H1 (cell line): ENCODE measurements at regions not wholly inside any gene's neighbourhood (a gene's known extent, or its start where the extent isn't known, plus 50 kb on each side); places are given as distances from the start of the nearest gene placed in this dataset.

ENCODE experiments used
- CTCF ChIA-PET: fragments of 300-600 bp; sonication (Branson Sonifier 250); formaldehyde crosslinking; loops from one replicate; lab custom pipeline; 2021; ENCODE audit not compliant: partially characterized antibody; lab: Charles Lee
- POLR2A ChIA-PET: fragments of 300-600 bp; sonication (Branson Sonifier 250); formaldehyde crosslinking; loops from one replicate; lab custom pipeline; 2021; ENCODE audit warnings: inconsistent platforms; ENCODE audit not compliant: partially characterized antibody; lab: Charles Lee
- DNase-seq, 2 experiments: peaks; one replicate each; pipeline versions ENCODE4 v3.0.0 to v3.0.0-alpha.2; 2010 to 2022; ENCODE audit warnings: low spot score in 2 of 2, low read depth in 1 of 2, mixed read lengths in 1 of 2
- FAIRE-seq: peaks from 2 replicates; lab custom pipeline; 2011; peaks lifted over from hg19 to GRCh38; lab: Jason Lieb, UNC
- H2AFZ ChIP-seq: 2 replicates; pipeline ENCODE4 v1.8.1; 2012; ENCODE audit warnings: low read length, inconsistent platforms
- H2AK5ac ChIP-seq: 2 replicates; pipeline ENCODE4 v1.6.1; 2013; ENCODE audit warnings: low read depth, low read length
- H2BK120ac ChIP-seq: replicated peaks from 2 replicates; pipeline ENCODE3; 2013; ENCODE audit warnings: low read depth, low read length, inconsistent platforms
- H2BK12ac ChIP-seq: 2 replicates; pipeline ENCODE4 v1.6.1; 2013; ENCODE audit warnings: low read depth, low read length
- H2BK15ac ChIP-seq: 2 replicates; pipeline ENCODE4 v1.6.1; 2013; ENCODE audit warnings: low read length
- H2BK20ac ChIP-seq: 2 replicates; pipeline ENCODE4 v1.6.1; 2013; ENCODE audit warnings: low read length
- H2BK5ac ChIP-seq: 2 replicates; pipeline ENCODE4 v1.6.1; 2013; ENCODE audit warnings: low read depth, low read length
- H3K14ac ChIP-seq: 2 replicates; pipeline ENCODE4 v1.6.1; 2013; ENCODE audit warnings: inconsistent platforms; ENCODE audit not compliant: insufficient read length
- H3K18ac ChIP-seq: 2 replicates; pipeline ENCODE4 v1.6.1; 2013; ENCODE audit warnings: low read length; ENCODE audit errors: extremely low read depth
- H3K23ac ChIP-seq: 2 replicates; pipeline ENCODE4 v1.6.1; 2013; ENCODE audit warnings: inconsistent platforms; ENCODE audit not compliant: insufficient read length
- H3K23me2 ChIP-seq: 2 replicates; pipeline ENCODE4 v1.6.1; 2013; ENCODE audit warnings: low read depth, low read length
- H3K27ac ChIP-seq: 2 replicates; pipeline ENCODE4 v1.6.1; 2011; ENCODE audit warnings: low read depth, low read length, inconsistent platforms
- H3K27me3 ChIP-seq, 4 experiments: replicated peaks in 1 of 4; 1 replicate in 1 of 4; 2 replicates in 3 of 4; pipeline versions ENCODE4 v1.6.1 to v1.8.1; 2011 to 2013; ENCODE audit warnings: low read length in 3 of 4, mild to moderate bottlenecking in 3 of 4, inconsistent platforms in 2 of 4, mixed read lengths in 2 of 4, moderate library complexity in 1 of 4; ENCODE audit not compliant: control insufficient read depth in 3 of 4, insufficient read depth in 3 of 4; ENCODE audit errors: extremely low read depth in 1 of 4
- H3K36me3 ChIP-seq, 4 experiments: 2 replicates each; pipeline versions ENCODE4 v1.6.1 to v1.8.1; 2011 to 2013; ENCODE audit warnings: mild to moderate bottlenecking in 4 of 4, low read length in 3 of 4, moderate library complexity in 2 of 4, control low read depth in 1 of 4, inconsistent platforms in 1 of 4; ENCODE audit not compliant: insufficient read depth in 4 of 4, control insufficient read depth in 2 of 4
- H3K4ac ChIP-seq: replicated peaks from 2 replicates; pipeline ENCODE3; 2013; ENCODE audit warnings: low read length, low read depth, mixed read lengths, inconsistent platforms; ENCODE audit not compliant: insufficient read length
- H3K4me1 ChIP-seq, 4 experiments: replicated peaks in 1 of 4; 1 replicate in 1 of 4; 2 replicates in 3 of 4; pipeline versions ENCODE4 v1.6.1 to v1.8.1; 2011 to 2013; ENCODE audit warnings: low read length in 3 of 4, inconsistent platforms in 2 of 4, mixed read lengths in 1 of 4; ENCODE audit not compliant: insufficient read depth in 4 of 4, control insufficient read depth in 3 of 4
- H3K4me2 ChIP-seq, 2 experiments: 2 replicates each; pipeline versions ENCODE4 v1.6.1 to v1.8.1; 2011 to 2013; ENCODE audit warnings: low read depth in 2 of 2, low read length in 2 of 2, control low read depth in 1 of 2, inconsistent platforms in 1 of 2, mild to moderate bottlenecking in 1 of 2; ENCODE audit not compliant: insufficient read depth in 1 of 2
- H3K4me3 ChIP-seq, 4 experiments: fragments of 200-600, 300-600 bp in 1 of 4; sonication (generic), shearing (Covaris generic), sonication (Bioruptor Twin) in 1 of 4; 2 replicates each; pipeline versions ENCODE4 v1.5.1 to v1.8.1; 2011 to 2016; ENCODE audit warnings: low read length in 4 of 4, low read depth in 3 of 4, control low read depth in 2 of 4, inconsistent platforms in 2 of 4, mild to moderate bottlenecking in 2 of 4, mixed read lengths in 1 of 4, moderate library complexity in 1 of 4; ENCODE audit not compliant: insufficient read depth in 2 of 4; ENCODE audit errors: extremely low read depth in 1 of 4
- H3K56ac ChIP-seq: replicated peaks from 2 replicates; pipeline ENCODE3; 2013; ENCODE audit warnings: low read depth, mild to moderate bottlenecking, mixed read lengths, low read length, inconsistent platforms; ENCODE audit not compliant: insufficient read length
- H3K79me1 ChIP-seq: 2 replicates; pipeline ENCODE4 v1.6.1; 2013; ENCODE audit warnings: low read depth, low read length, control low read depth
- H3K79me2 ChIP-seq, 2 experiments: 2 replicates each; pipeline versions ENCODE4 v1.6.1 to v1.8.1; 2012 to 2013; ENCODE audit warnings: low read length in 2 of 2, mild to moderate bottlenecking in 2 of 2, inconsistent platforms in 1 of 2; ENCODE audit not compliant: insufficient read depth in 2 of 2, control insufficient read depth in 1 of 2
- H3K9ac ChIP-seq, 4 experiments: replicated peaks in 1 of 4; 1 replicate in 1 of 4; 2 replicates in 3 of 4; pipeline versions ENCODE4 v1.6.1 to v1.8.1; 2011 to 2013; ENCODE audit warnings: low read depth in 3 of 4, low read length in 3 of 4, control low read depth in 2 of 4, mild to moderate bottlenecking in 2 of 4, moderate library complexity in 2 of 4, inconsistent platforms in 1 of 4; ENCODE audit errors: extremely low read depth in 1 of 4
- H3K9me3 ChIP-seq, 2 experiments: 2 replicates each; pipeline versions ENCODE4 v1.6.1 to v1.8.1; 2012 to 2013; ENCODE audit warnings: mild to moderate bottlenecking in 2 of 2, moderate library complexity in 2 of 2, control low read depth in 1 of 2, inconsistent platforms in 1 of 2, low read depth in 1 of 2, low read length in 1 of 2, mixed read lengths in 1 of 2; ENCODE audit not compliant: insufficient read depth in 2 of 2
- H4K20me1 ChIP-seq, 2 experiments: replicated peaks in 1 of 2; 2 replicates each; pipeline versions ENCODE3 to v1.8.1; 2011 to 2013; ENCODE audit warnings: inconsistent platforms in 2 of 2, low read length in 2 of 2, mild to moderate bottlenecking in 1 of 2; ENCODE audit not compliant: insufficient read depth in 2 of 2, control insufficient read depth in 1 of 2
- H4K5ac ChIP-seq: 2 replicates; pipeline ENCODE4 v1.6.1; 2013; ENCODE audit warnings: low read length, low read depth, mixed read lengths, inconsistent platforms; ENCODE audit not compliant: insufficient read length
- H4K8ac ChIP-seq: 2 replicates; pipeline ENCODE4 v1.8.0; 2013; ENCODE audit warnings: mild to moderate bottlenecking, moderate library complexity, low read length, inconsistent platforms; ENCODE audit not compliant: insufficient read depth; ENCODE audit errors: extremely low read depth
- H4K91ac ChIP-seq: replicated peaks from 2 replicates; pipeline ENCODE3; 2013; ENCODE audit warnings: low read length, mixed read lengths, inconsistent platforms; ENCODE audit not compliant: insufficient read length
- BACH1 ChIP-seq: IDR thresholded peaks from 2 replicates; pipeline ENCODE4 v1.6.1; 2012; ENCODE audit warnings: low read length, improper control_type of control experiment
- BCL11A ChIP-seq, 2 experiments: IDR thresholded peaks; one replicate each; pipeline ENCODE4 v1.6.1; 2011; ENCODE audit warnings: low read depth in 2 of 2, low read length in 2 of 2, mild to moderate bottlenecking in 2 of 2
- FOSL1 ChIP-seq: IDR thresholded peaks from 2 replicates; pipeline ENCODE4 v1.6.1; 2011; ENCODE audit warnings: mild to moderate bottlenecking, low read depth, low read length, moderate library complexity; ENCODE audit not compliant: insufficient read depth
- GTF2F1 ChIP-seq: IDR thresholded peaks from 2 replicates; pipeline ENCODE4 v1.6.1; 2012; ENCODE audit warnings: low read depth, low read length, improper control_type of control experiment, borderline replicate concordance
- JUN ChIP-seq: IDR thresholded peaks from 2 replicates; pipeline ENCODE4 v1.6.1; 2011; ENCODE audit warnings: low read depth, mild to moderate bottlenecking, improper control_type of control experiment, low read length
- NANOG ChIP-seq: IDR thresholded peaks from 2 replicates; pipeline ENCODE4 v1.6.1; 2011; ENCODE audit warnings: low read length, low read depth, mild to moderate bottlenecking, inconsistent platforms; ENCODE audit not compliant: insufficient read depth, poor library complexity, severe bottlenecking
- POLR2AphosphoS5 ChIP-seq: IDR thresholded peaks from 2 replicates; pipeline ENCODE4 v1.6.1; 2011; ENCODE audit warnings: low read depth, low read length
- RBBP5 ChIP-seq: IDR thresholded peaks from 2 replicates; pipeline ENCODE4 v1.7.1; 2012; ENCODE audit warnings: low read depth, mild to moderate bottlenecking, inconsistent platforms, low read length, moderate library complexity, borderline replicate concordance
- RFX5 ChIP-seq: IDR thresholded peaks from 2 replicates; pipeline ENCODE4 v1.6.1; 2011; ENCODE audit warnings: low read depth, low read length, improper control_type of control experiment, borderline replicate concordance
- TEAD4 ChIP-seq: IDR thresholded peaks from 2 replicates; pipeline ENCODE4 v1.6.1; 2012; ENCODE audit warnings: low read depth, low read length, inconsistent platforms, mixed read lengths
- WGBS, 2 experiments: shearing (Covaris generic) in 1 of 2; methylation state at CpG; one replicate each; pipeline versions ENCODE4 v1.1.6 to v1.1.7; 2013 to 2015; ENCODE audit warnings: low lambda C conversion rate in 2 of 2, mixed read lengths in 2 of 2, inconsistent platforms in 1 of 2, low coverage in 1 of 2, missing lambda C conversion rate in 1 of 2; ENCODE audit not compliant: insufficient replicate concordance in 2 of 2, insufficient coverage in 1 of 2, insufficient read length in 1 of 2; ENCODE audit errors: extremely low coverage in 1 of 2, missing lambda C conversion rate in 1 of 2; 5-methylcytosine and 5-hydroxymethylcytosine counted together

DNA sequence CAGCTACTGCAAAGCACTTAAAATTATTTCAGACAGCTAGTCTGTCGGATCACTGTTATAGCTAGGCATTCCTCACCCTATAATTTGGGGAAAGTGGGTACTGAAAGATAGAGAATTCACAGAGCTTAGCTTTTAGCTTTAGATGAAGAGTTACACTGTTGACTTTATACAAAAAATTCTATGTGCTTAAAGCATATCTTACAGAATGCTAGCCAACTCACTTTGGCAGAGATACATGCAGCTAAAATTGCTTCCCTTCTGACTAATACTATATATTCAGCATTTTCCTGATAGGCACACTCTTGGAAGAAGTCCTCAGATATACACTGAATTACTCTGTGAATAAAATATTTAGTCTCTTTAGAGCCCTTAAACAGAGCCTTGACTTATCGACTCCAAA is 353.5 kb upstream of the STEAP1 start:
- Histone ChIP-seq H3K14ac (no peak overlapping the region), H3K23ac (no peak overlapping the region), H3K23me2 (no peaks in the 10 kb centered on the region), H3K79me1 (no peaks in the 10 kb centered on the region), H3K9me3 (no peaks in the 10 kb centered on the region), H3K56ac (no peak overlapping the region), H3K18ac (no peak overlapping the region), H3K4me1 (0 out of 7 replicates have a peak, but pooled peaks cover 0 to 2% (median 0%) of the 10 kb centered on the region in 4 experiments), H3K4me2 (no peak overlapping the region), H2AK5ac (no peak overlapping the region), H2BK15ac (no peak overlapping the region), H3K4me3 (no peak overlapping the region), H2BK20ac (no peak overlapping the region), H4K20me1 (no peaks in the 10 kb centered on the region), H4K8ac (no peak overlapping the region), H4K5ac (no peak overlapping the region), H4K91ac (no peak overlapping the region), H2BK5ac (no peak overlapping the region), H3K27me3 (no peaks in the 10 kb centered on the region), H2BK12ac (no peak overlapping the region), H2BK120ac (no peak overlapping the region), H3K79me2 (no peaks in the 10 kb centered on the region), H3K4ac (no peak overlapping the region), H3K36me3 (no peaks in the 10 kb centered on the region), H3K9ac (no peak overlapping the region), H2AFZ (no peak overlapping the region), H3K27ac (no peak overlapping the region)
- WGBS, 2 experiments, result 93% methylated on average over 2 of the region's 2 CpGs; no CpG with 5 or more reads in 1 of the 2 experiments
- POLR2A ChIA-PET, result no interaction called here
- no peak for FAIRE-seq
- no peak for DNase-seq
- CTCF ChIA-PET, result no interaction called here
- TF ChIP-seq BACH1, result no peak
- TF ChIP-seq RFX5, result no peak
- TF ChIP-seq RBBP5, result no peak
- TF ChIP-seq JUN, result no peak
- TF ChIP-seq TEAD4, result no peak
- no peak for TF ChIP-seq NANOG
- TF ChIP-seq POLR2AphosphoS5, result no peak
- no peak for TF ChIP-seq GTF2F1
- TF ChIP-seq BCL11A (IDR thresholded peaks at IDR 0.05; ENCODE audit: low read depth in 2 of 2, low read length in 2 of 2), result no peak
- TF ChIP-seq FOSL1, result no peak
